Keratinocyte (primary cell): ENCODE measurements at regions not wholly inside any gene's neighbourhood (a gene's known extent, or its start where the extent isn't known, plus 50 kb on each side); places are given as distances from the start of the nearest gene placed in this dataset.

Source experiments
- DNase-seq: peaks from one replicate; pipeline ENCODE4 v3.0.0-alpha.2; 2011; ENCODE audit warnings: low read depth, missing footprints, low spot score
- FAIRE-seq: peaks from 2 replicates; lab custom pipeline; 2011; peaks lifted over from hg19 to GRCh38; lab: Jason Lieb, UNC
- H2AFZ ChIP-seq: 2 replicates; pipeline ENCODE4 v1.6.0; 2012; ENCODE audit warnings: low read length, control low read depth, inconsistent platforms; ENCODE audit not compliant: control insufficient read depth
- H3K27ac ChIP-seq: 2 replicates; pipeline ENCODE4 v1.5.1; 2011; ENCODE audit warnings: low read length; ENCODE audit not compliant: control insufficient read depth, insufficient read depth
- H3K27me3 ChIP-seq: 3 replicates; pipeline ENCODE4 v1.6.0; 2011; ENCODE audit warnings: low read length; ENCODE audit not compliant: control insufficient read depth, insufficient read depth; ENCODE audit errors: extremely low read depth
- H3K36me3 ChIP-seq, 2 experiments: 2 replicates in 1 of 2; 3 replicates in 1 of 2; pipeline ENCODE4 v1.5.1; 2011; ENCODE audit warnings: low read length in 2 of 2, mild to moderate bottlenecking in 1 of 2; ENCODE audit not compliant: control insufficient read depth in 2 of 2, insufficient read depth in 2 of 2; ENCODE audit errors: extremely low read depth in 1 of 2
- H3K4me1 ChIP-seq: 3 replicates; pipeline ENCODE4 v1.5.1; 2011; ENCODE audit warnings: low read length; ENCODE audit not compliant: control insufficient read depth, insufficient read depth; ENCODE audit errors: extremely low read depth
- H3K4me2 ChIP-seq: 3 replicates; pipeline ENCODE4 v1.6.0; 2011; ENCODE audit warnings: low read depth, low read length; ENCODE audit not compliant: control insufficient read depth, insufficient read depth; ENCODE audit errors: extremely low read depth
- H3K4me3 ChIP-seq, 3 experiments: fragments of 200-600 bp in 1 of 3; sonication (generic) in 1 of 3; 2 replicates in 2 of 3; 3 replicates in 1 of 3; pipeline ENCODE4 v1.5.1; 2011 to 2016; ENCODE audit warnings: low read length in 3 of 3, mild to moderate bottlenecking in 3 of 3, control low read depth in 2 of 3, inconsistent platforms in 1 of 3, low read depth in 1 of 3, mixed read lengths in 1 of 3, mixed run types in 1 of 3, moderate library complexity in 1 of 3; ENCODE audit not compliant: control insufficient read depth in 2 of 3, insufficient read depth in 2 of 3; ENCODE audit errors: extremely low read depth in 1 of 3
- H3K79me2 ChIP-seq: 2 replicates; pipeline ENCODE4 v1.6.0; 2012; ENCODE audit warnings: low read length; ENCODE audit not compliant: control insufficient read depth, insufficient read depth
- H3K9ac ChIP-seq: 3 replicates; pipeline ENCODE4 v1.6.0; 2011; ENCODE audit warnings: low read length; ENCODE audit not compliant: control insufficient read depth, insufficient read depth; ENCODE audit errors: extremely low read depth
- H3K9me1 ChIP-seq: 3 replicates; pipeline ENCODE4 v1.6.0; 2011; ENCODE audit warnings: low read length; ENCODE audit not compliant: control insufficient read depth, insufficient read depth; ENCODE audit errors: extremely low read depth
- H3K9me3 ChIP-seq: 2 replicates; pipeline ENCODE4 v1.5.1; 2012; ENCODE audit warnings: low read depth, low read length; ENCODE audit not compliant: control insufficient read depth
- H4K20me1 ChIP-seq: 3 replicates; pipeline ENCODE4 v1.6.0; 2011; ENCODE audit warnings: low read length; ENCODE audit not compliant: control insufficient read depth, insufficient read depth; ENCODE audit errors: extremely low read depth
- EZH2 ChIP-seq: IDR thresholded peaks from one replicate; pipeline ENCODE4 v1.6.1; 2012; ENCODE audit warnings: inconsistent platforms, mild to moderate bottlenecking, low read length, moderate library complexity
- dilution Hi-C: fragments of 300-500 bp; cut with MboI; formaldehyde crosslinking; loops from one replicate; pipeline ENCODE4 v1.7.0; 2020; ENCODE audit warnings: low sequenced_read_pairs; ENCODE audit not compliant: extremely low pct_ligation_motif_present
- TF ChIP-seq, protein P1 (sequence below), 3 experiments: IDR thresholded peaks in 1 of 3; conservative IDR thresholded peaks in 1 of 3; optimal IDR thresholded peaks in 1 of 3; 2 replicates in 2 of 3; 3 replicates in 1 of 3; pipeline versions ENCODE3 to v1.5.1; 2011; ENCODE audit warnings: low read length in 3 of 3, mild to moderate bottlenecking in 3 of 3, moderate library complexity in 2 of 3, control low read depth in 1 of 3, inconsistent platforms in 1 of 3; ENCODE audit not compliant: insufficient read depth in 2 of 3; ENCODE audit errors: extremely low read depth in 1 of 3

DNA sequence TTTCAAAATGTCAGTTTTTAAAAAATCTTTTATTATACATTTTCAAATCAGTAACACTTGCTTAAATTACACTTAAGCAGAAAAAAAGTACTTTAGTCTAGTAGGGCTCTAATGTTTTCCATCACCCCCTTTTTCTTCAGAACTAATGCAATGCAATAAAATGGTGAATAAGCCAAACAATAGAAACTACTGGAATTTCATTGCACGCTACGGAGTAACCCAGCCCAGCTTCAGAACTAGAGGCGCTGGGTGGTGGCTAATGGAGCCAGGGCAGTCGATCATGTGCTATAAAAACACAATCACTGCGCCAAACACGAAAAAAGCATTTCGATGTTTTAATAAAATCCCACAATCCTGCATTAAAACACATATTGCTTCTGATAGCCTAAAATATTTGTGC, 59.9 kb upstream of the ODAD2 start:
- H3K9me1 ChIP-seq: no peaks in the 10 kb centered on the region
- H3K27me3 ChIP-seq: no peaks in the 10 kb centered on the region
- peaks cover 0 to 1% of the 10 kb centered on the region in 2 experiments for H3K36me3 ChIP-seq
- dilution Hi-C loops: no loop called here
- no peak overlapping the region for H3K9ac ChIP-seq
- H3K4me1 ChIP-seq: peaks cover 8% of the 10 kb centered on the region
- no peaks in the 10 kb centered on the region for H4K20me1 ChIP-seq
- no peak for DNase-seq
- TF ChIP-seq, protein P1, sequence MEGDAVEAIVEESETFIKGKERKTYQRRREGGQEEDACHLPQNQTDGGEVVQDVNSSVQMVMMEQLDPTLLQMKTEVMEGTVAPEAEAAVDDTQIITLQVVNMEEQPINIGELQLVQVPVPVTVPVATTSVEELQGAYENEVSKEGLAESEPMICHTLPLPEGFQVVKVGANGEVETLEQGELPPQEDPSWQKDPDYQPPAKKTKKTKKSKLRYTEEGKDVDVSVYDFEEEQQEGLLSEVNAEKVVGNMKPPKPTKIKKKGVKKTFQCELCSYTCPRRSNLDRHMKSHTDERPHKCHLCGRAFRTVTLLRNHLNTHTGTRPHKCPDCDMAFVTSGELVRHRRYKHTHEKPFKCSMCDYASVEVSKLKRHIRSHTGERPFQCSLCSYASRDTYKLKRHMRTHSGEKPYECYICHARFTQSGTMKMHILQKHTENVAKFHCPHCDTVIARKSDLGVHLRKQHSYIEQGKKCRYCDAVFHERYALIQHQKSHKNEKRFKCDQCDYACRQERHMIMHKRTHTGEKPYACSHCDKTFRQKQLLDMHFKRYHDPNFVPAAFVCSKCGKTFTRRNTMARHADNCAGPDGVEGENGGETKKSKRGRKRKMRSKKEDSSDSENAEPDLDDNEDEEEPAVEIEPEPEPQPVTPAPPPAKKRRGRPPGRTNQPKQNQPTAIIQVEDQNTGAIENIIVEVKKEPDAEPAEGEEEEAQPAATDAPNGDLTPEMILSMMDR (optimal IDR thresholded peaks at IDR 0.05 in 1 of 3, IDR thresholded peaks at IDR 0.05 in 1 of 3, conservative IDR thresholded peaks at IDR 0.05 in 1 of 3; ENCODE audit: extremely low read depth in 1 of 3, insufficient read depth in 2 of 3, low read length in 3 of 3): no peak
- no peak for TF ChIP-seq EZH2
- no peak overlapping the region for H3K4me2 ChIP-seq
- no peak for FAIRE-seq
- no peaks in the 10 kb centered on the region for H3K79me2 ChIP-seq
- H3K27ac ChIP-seq: no peak overlapping the region
- H2AFZ ChIP-seq: no peak overlapping the region
- H3K9me3 ChIP-seq: no peaks in the 10 kb centered on the region
- H3K4me3 ChIP-seq: no peak overlapping the region

DNA sequence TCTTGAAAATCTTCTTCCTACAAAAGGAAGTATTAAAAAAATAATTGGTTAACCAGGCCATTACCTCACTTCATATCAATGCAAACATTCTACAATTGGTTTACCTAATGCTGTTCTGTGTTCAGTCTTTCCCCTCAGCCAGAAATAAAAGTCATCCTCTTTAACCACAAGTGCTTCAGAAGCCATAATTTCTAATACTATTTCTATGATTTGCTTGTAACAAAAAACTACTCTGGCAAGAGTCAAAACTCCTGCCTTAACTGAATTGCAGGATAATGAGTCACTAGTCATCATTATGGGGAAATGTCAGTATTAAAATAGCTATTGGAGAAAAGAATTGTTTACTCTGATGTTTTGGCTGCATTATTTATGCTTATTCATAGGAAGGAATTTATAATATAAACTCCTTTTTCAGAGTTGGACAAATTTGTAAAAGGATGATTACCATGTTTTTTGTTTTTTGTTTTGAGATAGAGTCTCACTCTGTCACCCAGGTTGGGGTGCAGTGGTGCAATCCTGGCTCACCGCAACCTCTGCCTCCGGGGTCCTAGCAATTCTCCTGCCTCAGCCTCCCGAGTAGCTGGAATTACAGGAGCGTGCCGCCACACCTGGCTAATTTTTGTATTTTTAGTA, 55.5 kb upstream of the ODAD2 start:
- H3K9me3 ChIP-seq: no peaks in the 10 kb centered on the region
- dilution Hi-C loops: no loop called here
- H2AFZ ChIP-seq: no peak overlapping the region
- H3K9me1 ChIP-seq: no peaks in the 10 kb centered on the region
- H3K9ac ChIP-seq: no peak overlapping the region
- no peak for FAIRE-seq
- no peak overlapping the region for H3K4me2 ChIP-seq
- peaks cover 0 to 1% of the 10 kb centered on the region in 2 experiments for H3K36me3 ChIP-seq
- H4K20me1 ChIP-seq: no peaks in the 10 kb centered on the region
- TF ChIP-seq, protein P1 (optimal IDR thresholded peaks at IDR 0.05 in 1 of 3, IDR thresholded peaks at IDR 0.05 in 1 of 3, conservative IDR thresholded peaks at IDR 0.05 in 1 of 3; ENCODE audit: extremely low read depth in 1 of 3, insufficient read depth in 2 of 3, low read length in 3 of 3): no peak
- TF ChIP-seq EZH2: no peak
- DNase-seq: peak; percentile 2
- no peaks in the 10 kb centered on the region for H3K27me3 ChIP-seq
- no peak overlapping the region for H3K4me3 ChIP-seq
- H3K27ac ChIP-seq: no peak overlapping the region
- H3K79me2 ChIP-seq: no peaks in the 10 kb centered on the region
- H3K4me1 ChIP-seq: peaks cover 8% of the 10 kb centered on the region
